GM19238 (cell line): ENCODE measurements at regions not wholly inside any gene's neighbourhood (a gene's known extent, or its start where the extent isn't known, plus 50 kb on each side); places are given as distances from the start of the nearest gene placed in this dataset.
"Not testable (repeated sequence)": the region's sequence is repeated elsewhere in the genome, so short reads cannot be mapped to it uniquely, and the experiment has no call there.

ENCODE experiments used
- DNase-seq: peaks from one replicate; pipeline ENCODE4 v3.0.0; 2011; ENCODE audit warnings: low spot score; ENCODE audit not compliant: insufficient read length

DNA sequence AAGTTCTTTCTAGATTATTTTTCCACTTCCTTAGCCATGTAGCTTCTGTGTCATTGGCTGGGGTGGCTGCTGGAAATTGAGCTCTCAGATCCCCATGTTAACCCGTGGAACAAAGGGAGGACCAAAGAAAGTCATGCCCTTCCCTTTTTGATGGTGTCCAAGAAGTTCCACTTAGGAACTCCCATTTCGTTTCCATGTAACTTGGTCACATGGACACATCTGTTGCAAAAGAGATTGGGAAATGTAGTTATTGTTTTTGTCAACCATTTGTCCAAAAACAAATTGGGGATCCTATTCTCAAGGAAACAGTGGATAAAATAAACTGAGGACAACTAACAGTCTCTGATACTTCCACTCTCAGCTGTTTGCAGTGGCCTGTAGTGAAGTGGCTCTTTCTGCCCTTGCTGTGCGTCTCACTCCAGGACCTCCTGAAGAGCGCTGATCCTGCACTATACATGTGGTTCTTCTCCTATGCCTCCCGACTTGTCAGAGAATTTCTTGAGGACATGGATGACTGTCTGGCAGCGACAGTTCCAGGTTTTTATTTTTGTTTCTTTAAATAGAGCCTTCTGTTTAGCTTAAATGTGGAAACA, 125.3 kb upstream of the LNX1 start:
- no peak for DNase-seq

DNA sequence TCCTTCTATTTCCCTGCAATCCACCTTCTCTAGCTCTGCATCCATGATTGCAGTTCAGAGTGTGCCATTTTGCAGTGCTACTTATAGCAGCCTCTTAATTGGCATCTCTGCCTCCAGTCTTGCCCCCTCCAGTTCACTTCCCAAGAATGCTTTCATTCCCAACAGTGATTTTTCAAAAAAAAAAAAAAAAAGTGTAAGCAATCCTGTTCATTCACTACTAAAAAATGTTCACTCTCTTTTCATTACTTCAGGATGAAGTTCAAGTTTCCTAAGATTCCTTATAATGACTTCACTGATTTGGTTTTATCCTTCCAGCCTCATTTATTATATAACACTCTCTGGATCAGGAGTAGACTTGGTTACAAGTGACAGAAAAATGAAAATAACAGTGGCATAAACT, 124.7 kb upstream of the LNX1 start:
- no peak for DNase-seq

- no peak for DNase-seq
These were observed 123.2 kb upstream of the LNX1 start for GRCh38 chr4:53714236-53715140.

GRCh38 chr4:53713767-53714166, 122.5 kb upstream of the LNX1 start:
- DNase-seq: no peak

DNA sequence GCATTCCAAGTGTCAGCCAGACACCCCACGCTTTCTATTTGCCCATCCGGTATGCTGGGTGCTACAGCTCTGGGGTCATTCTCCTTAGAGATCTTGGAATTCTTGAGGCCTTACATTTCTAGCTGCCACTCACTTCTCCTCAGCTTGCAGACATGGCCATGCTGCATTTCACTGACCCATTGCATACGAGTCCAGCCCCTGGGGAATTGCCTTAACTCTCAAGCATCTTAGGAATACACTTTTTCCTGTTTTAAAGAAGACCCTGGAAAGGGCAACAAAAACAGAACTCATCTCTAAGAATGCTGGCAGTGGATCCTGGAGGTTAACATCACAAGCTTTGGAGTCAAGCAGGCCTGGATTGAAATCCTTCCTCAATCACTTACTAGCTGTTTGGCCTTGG, 122.0 kb upstream of the LNX1 start:
- DNase-seq: no peak

DNA sequence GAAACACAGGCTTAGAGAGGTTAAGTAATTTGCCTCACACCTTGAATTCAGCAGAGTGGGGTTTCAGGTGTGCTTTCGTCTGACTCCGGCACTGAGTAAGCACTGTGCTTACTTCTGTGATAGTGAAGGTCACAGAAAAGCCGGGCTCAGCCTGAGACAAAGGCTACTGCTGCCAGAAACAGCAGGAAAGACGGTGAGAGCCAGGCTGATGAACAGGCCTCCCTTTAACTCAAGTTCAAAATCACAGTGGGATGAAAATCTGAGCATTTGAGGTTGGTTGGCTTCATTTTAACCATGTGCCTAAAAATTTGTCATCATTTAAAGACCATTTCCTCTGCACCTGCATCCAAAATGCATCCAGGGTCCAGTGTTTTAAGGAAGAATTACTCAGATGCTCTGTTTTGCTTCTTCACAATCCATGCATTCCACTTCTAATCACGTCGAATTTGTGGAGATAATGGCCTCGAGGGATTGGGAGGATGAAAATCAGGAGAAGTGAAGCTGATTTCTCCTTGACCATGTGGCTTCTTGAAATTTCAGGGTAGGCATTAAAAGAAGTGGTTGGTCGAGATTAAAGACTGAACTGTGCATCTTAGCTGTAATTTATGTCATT, 121.2 kb upstream of the LNX1 start:
- DNase-seq: no peak

DNA sequence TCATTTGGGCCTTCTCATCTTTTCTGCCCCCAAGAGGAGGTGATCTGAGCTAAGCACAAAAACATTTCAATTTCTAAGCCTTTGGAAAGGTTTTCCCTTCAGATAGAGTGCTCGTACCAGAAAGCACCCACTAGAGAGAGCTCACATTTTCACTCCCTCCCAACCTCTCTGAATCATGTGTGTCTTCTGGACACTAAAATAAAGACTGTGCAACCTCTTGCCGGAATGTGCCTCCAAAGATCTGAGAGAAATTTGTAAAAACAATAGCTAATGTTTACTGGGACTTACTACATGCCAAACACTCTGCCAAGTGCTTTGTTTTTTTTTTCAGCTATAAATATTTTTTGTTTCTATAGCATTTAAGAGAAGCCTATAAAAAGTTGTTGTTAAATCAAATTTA, 120.6 kb upstream of the LNX1 start:
- DNase-seq: no peak

GRCh38 chr4:53709693-53710092, 118.4 kb upstream of the LNX1 start:
- DNase-seq: no peak

DNA sequence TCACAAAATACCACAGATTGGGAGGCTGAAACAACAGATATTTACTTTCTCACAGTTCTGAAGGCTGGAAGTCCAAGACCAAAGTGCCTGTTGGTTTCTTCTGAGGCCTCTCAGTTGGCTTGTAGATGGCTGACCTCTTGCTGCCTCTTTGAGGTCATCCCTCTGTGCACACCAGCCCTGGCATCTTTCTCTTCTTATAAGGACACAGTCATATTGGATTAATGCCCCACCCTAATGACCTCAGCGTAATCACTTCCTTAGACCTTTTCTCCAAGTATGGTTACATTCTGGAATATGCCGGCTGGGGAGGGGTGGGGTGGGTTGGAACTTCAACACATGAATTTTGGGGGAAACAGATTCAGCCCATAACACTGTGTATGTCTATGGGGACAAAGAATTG, 116.2 kb upstream of the LNX1 start:
- no peak for DNase-seq

DNA sequence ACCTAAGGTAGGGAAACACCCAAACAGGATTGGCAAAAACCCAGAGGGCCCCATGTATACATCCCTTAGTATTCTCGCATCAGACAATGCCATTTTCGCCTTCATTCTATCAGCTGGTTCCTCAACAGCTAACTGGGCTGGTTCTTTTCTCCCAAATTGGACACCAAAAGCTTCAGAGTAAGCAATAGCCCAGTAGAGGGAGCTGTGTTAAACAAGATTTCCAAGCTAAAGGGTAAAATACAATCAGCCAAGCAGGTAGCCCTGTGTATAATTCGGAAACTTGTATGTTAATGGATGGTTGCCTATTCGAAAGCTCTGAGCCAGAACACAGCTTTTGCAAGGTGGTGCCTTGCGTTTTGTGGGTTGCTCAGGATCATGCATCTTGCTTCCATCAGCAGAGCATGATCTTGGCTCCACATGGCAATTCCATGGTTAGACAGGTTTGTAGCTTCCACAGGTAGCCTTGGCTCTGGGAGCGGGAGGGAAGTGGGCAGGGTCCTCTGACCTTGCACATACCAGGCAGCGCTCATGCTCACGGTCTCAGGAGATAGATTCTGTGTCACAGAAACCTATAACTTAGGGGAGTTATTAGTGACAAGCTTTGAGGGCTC, 115.2 kb upstream of the LNX1 start:
- no peak for DNase-seq

DNA sequence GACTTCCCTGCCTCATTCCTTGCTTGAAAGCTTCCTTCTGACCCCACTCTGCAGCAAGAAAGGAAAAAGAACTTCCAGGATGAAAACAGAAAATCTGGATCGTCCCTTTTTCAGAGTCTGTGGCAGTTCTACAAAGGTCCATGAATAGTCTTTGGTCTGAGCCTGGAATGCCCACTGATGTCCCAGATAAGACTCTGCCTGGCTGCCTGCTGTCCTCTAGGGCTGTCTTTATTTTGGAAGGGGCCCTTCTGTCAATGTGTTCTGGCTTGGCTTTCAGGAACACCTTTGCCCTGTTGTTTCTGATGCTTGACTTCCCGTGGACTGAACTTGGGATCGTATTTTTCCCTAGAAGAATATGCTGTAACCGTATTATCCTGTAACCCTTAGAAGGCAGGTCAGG, 114.7 kb upstream of the LNX1 start:
- DNase-seq: no peak

GRCh38 chr4:53705151-53705764, 114.0 kb upstream of the LNX1 start:
- no peak for DNase-seq

GRCh38 chr4:53704329-53704728, 113.0 kb upstream of the LNX1 start:
- DNase-seq: no peak

DNA sequence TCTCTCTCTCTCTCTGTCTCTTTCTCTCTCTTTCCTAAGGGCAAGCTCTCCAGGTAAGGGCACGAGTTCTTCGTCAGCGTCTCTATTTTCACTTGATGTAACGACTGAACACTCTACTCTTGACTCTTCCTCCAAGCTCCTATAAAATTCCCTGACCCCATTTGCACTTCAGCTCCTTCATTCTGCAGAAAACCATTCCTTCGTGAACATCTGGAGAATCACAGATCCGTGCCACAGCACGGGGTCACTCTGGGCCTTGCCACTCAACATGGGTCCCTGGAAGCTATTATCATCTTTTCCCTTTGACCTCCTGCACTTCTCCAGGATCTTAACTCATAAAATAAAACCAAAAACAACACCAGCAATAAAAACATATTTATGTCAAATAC, 112.0 kb upstream of the LNX1 start:
- DNase-seq: no peak

GRCh38 chr4:53702334-53703266, 111.3 kb upstream of the LNX1 start:
- DNase-seq: peak; percentile 34

DNA sequence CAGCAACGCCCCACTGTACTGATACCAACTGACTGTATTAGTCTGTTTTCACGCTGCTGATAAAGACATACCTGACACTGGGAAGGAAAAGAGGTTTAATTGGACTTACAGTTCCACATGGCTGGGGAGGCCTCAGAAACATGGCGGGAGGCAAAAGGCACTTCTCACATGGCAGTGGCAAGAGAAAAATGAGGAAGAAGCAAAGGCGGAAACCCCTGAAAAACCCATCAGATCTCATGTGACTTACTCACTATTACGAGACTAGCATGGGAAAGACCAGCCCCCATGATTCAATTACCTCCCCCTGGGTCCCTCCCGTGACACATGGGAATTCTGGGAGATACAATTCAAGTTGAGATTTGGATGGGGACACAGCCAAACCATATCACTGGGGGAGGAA, 110.0 kb upstream of the LNX1 start:
- not testable (repeated sequence) for DNase-seq

- DNase-seq: not testable (repeated sequence)
These were observed 108.0 kb upstream of the LNX1 start for GRCh38 chr4:53699310-53699709.

DNA sequence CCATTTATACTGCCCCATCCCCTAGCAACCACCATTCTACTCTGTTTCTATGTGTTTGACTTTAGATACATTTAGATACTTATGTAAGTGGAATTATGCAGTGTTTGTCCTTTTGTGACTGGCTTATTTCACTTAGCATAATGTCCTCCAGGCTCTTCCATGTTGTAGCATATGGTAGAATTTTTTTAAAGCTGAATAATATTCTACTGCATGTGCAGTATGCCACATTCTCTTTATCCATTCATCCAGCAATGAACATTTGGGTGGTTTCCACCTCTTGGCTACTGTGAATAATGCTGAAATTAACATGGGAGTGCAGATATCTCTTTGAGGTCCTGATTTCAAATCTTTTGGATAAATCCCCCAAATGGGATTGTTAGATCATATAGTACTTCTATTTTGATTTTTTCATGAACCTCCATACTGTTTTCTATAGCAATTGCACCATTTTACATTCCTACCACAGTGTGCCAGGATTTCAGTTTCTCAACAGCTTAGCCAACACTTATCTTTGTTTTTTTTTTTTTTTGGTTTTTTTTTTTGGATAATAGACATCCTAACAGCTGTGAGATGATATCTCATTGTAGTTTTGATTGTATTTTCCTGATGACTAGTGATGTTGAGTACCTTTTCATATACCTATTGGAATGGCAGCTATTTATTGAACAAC, 105.9 kb upstream of the LNX1 start:
- DNase-seq: no peak

GRCh38 chr4:53695540-53696463, 104.5 kb upstream of the LNX1 start:
- peak; percentile 9 for DNase-seq
